ENCODE measurements at regions not wholly inside any gene's neighbourhood (a gene's known extent, or its start where the extent isn't known, plus 50 kb on each side); places are given as distances from the start of the nearest gene placed in this dataset.

DNA sequence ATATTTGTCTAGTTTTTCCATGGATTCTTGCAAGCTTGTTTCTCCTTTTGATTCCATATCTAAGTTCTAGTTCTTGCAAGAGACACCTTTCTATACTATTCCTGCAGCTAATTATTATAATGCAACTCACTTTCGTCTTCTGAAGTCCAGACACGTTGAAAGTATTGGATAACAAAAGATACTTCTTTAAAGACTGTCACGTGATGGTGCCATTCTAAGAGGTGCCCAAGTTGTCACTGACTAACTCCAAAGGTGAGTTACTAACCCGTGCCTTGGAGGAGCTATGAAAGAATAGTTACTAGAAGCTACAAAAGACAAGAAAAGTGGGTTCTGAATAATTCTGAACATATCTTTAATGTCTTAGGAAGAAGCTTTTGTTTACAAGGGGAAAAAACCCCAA is 322.6 kb downstream of the HDGFL1 start:
- TF ChIP-seq POLR2A (IDR thresholded peaks at IDR 0.05; ENCODE audit: low read depth) (no peak), CTCF (IDR thresholded peaks at IDR 0.05) (no peak)

All from esophagus muscularis mucosa (tissue), 3 donors.